Kasumi-1 (cell line): ENCODE measurements at regions not wholly inside any gene's neighbourhood (a gene's known extent, or its start where the extent isn't known, plus 50 kb on each side); places are given as distances from the start of the nearest gene placed in this dataset.
"Not testable (repeated sequence)": the region's sequence is repeated elsewhere in the genome, so short reads cannot be mapped to it uniquely, and the experiment has no call there.

ENCODE experiments used
- DNase-seq, 2 experiments: peaks; one replicate each; lab custom pipeline; 2025; lab: John Stamatoyannopoulos, UW

DNA sequence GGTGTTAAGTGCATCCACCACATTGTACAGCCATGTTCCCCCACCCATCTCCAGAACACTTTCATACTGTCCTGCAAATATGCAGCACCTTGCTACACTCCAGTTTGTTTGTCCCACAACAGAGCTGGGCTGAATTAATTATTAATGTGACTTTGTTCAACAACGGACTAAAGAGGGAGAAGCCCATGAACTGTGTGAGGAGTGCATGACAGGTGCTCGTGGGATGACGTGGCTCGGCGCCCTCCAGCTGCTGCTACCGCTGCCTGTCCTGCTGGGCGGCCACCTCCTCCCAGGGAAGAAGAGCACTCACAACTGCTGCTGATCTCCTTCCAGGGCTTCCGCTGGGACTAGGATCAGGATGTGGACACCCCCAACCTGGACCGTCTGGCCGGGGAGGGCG, 111.2 kb upstream of the DEFB108B start:
- not testable (repeated sequence) for DNase-seq

DNA sequence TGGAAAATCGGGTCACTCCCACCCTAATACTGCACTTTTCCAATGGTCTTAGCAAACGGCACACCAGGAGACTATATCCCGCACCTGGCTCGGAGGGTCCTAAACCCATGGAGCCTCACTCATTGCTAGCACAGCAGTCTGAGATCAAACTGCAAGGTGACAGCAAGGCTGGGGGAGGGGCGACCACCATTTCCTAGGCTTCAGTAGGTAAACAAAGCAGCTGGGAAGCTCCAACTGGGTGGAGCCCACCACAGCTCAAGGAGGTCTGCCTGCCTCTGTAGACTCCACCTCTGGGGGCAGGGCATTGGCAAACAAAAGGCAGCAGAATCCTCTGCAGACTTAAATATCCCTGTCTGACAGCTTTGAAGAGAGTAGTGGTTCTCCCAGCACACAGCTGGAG, 109.0 kb upstream of the DEFB108B start:
- DNase-seq, result not testable (repeated sequence)

DNA sequence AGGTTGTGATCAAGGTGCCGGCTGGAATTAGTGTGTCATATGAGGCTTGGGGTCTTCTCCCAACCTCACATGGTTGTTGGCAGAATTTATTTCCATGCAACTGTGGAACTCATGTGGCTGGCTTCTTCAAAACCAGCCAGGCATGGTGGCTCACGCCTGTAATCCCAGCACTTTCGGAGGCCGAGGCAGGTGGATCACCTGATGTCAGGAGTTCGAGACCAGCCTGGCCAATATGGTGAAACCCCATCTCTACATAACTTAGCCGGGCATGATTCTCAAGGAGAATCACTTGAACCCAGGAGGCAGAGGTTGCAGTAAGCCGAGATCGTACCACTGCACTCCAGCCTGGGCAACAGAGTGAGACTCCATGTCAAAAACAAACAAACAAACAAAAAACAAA, 102.3 kb upstream of the DEFB108B start:
- DNase-seq, result not testable (repeated sequence)

DNA sequence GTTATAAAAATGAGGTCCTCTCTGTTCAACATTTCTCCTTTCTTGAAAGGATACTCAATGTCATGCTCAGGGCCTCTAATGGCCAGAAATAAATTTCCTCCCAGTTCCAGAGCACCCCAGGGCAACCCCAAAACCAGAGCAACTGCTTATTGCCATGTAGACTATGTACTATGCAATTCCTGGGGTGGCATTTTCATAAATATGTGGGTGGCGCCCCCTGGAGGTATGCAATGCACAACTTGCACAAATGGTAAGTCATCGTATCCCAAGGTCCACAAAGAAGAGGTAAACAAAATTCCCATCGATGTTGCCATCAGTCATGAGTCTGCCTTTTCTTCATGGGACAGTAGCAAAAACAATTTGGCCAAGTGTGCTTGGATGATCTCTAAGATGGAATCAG, 98.6 kb upstream of the DEFB108B start:
- DNase-seq, result peak in 1 of 2 experiments; percentile 6

DNA sequence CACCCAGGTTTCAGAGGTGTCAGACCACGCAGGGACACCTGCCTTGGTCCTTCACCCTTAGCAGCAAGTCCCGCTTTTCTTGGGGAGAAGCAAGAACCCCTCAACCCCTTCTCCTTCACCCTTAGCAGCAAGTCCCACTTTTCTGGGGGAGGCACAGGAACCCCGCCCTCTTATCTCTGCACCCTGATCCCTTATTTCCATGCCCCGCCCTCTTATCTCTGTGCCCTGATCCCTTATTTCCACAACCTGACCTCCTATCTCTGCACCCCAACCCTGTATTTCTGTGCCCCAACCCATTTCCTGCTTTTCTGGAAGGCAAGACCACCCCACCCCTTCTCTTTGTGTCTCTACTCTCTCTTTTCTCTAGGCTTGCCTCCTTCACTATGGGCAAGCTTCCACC, 94.7 kb upstream of the DEFB108B start:
- DNase-seq, result not testable (repeated sequence)

DNA sequence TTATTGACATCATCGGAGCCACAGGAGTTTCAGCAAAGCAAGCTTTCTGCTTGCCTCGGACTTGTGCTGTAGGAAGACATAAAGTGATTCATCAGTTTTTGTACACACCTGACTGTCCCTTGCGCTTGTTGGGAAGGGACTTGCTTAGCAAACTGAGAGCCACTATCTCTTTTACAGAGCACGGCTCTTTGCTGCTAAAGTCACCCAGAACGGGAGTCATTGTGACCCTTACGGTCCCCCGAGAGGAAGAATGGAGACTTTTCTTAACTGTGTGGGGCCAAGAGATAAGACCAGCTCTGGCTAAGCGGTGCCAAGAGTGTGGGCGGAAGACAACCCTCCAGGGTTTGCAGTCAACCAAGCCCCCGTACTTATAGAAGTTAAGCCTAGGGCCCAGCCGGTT, 89.6 kb upstream of the DEFB108B start:
- DNase-seq, result not testable (repeated sequence)

DNA sequence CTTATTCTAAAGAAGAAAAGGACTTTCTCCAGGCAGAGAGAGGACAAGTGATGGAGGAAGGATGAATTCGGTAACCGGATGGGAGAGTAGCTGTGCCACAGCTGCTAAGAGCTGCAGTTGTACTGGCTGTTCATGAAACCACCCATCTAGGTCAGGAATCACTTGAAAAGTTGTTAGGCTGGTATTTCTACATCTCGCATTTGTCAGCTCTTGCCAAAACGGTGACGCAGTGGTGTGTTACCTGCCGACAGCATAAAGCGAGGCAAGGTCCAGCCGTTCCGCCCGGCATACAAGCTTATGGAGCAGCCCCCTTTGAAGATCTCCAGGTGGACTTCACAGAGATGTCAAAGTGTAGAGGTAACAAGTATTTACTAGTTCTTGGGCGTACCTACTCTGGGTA, 87.3 kb upstream of the DEFB108B start:
- not testable (repeated sequence) for DNase-seq

DNA sequence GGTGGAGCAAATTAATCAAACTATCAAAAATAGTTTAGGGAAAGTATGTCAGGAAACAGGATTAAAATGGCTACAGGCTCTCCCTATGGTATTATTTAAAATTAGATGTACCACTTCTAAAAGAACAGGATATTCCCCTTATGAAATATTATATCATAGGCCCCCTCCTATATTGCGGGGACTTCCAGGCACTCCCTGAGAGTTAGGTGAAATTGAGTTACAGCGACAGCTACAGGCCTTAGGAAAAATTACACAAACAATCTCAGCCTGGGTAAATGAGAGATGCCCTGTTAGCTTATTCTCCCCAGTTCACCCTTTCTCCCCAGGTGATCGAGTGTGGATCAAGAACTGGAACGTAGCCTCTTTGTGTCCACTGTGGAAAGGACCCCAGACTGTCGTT, 86.7 kb upstream of the DEFB108B start:
- DNase-seq, result not testable (repeated sequence)

DNA sequence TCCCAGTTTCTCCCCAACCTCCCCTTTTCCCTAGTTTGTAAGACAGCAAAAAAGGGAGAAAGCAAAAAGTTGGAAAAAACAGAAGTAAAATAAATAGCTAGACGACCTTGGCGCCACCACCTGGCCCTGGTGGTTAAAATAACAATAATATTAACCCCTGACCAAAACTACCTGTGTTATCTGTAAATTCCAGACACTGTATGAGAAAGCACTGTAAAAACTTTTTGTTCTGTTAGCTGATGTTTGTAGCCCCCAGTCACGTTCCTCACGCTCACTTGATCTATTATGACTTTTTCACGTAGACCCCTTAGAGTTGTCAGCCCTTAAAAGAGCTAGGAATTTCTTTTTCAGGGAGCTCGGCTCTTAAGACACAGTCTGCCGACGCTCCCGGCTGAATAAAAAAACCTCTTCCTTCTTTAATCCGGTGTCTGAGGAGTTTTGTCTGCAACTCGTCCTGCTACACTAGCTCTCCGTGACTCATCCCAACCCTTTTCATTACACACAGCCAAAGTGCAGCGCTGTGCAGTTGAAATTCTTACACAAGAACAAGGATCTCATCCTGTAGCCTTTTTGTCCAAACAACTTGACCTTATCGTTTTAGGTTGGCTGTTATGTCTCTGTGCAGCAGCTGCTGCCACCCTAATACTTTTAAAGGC, 83.9 kb upstream of the DEFB108B start:
- not testable (repeated sequence) for DNase-seq

DNA sequence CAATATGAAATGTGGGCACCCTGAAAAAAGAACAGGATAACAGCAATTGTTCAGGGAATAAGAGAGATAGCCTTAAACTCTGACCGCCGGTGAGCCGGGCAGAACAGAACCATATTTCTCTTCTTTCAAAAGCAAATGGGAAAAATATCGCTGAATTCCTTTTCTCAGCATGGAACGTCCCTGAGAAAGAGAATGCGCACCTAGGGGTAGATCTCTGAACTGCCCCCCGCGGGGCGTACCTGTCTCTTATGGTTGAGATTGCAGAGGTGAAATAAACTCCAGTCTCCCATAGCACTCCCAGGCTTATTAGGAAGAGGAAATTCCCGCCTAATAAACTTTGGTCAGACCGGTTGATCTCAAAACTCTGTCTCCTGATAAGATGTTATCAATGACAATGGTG, 82.1 kb upstream of the DEFB108B start:
- not testable (repeated sequence) for DNase-seq

DNA sequence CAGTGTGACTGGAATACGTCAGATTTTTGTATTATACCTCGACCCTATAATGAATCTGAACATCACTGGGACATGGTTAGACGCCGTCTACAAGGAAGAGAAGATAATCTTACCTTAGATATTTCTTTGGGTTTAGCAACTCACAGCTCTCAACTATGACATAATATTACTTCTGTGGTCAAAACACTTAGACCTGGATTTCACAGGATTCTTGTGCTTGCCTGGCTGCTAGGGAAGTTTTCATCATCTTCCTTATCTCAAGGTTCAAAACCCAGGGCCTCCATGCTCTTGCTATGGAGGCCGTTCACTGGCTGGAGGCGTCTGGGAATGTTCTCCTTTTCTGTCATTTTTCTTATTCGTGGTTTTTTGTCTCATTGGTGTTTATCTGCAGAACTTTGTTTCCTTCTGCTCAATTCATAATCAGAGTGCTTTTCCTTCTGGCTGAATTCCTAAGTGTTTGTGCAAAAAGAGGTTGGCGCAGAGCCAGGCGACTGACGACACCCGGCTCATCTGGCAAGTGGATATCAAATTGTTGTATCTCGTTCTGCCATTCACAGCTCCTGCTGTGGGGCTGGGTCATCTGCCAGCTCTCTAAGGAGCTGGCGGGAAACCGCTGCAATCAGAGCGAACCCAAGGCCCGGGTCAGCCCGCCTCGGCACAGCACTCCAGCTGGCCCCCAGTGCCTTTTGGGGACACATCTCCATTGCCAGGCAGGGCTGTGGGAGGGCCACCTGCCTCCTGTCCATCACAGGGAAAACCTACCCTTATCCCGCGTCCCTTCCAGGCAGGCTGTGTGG, 68.1 kb upstream of the DEFB108B start:
- DNase-seq, result not testable (repeated sequence)

DNA sequence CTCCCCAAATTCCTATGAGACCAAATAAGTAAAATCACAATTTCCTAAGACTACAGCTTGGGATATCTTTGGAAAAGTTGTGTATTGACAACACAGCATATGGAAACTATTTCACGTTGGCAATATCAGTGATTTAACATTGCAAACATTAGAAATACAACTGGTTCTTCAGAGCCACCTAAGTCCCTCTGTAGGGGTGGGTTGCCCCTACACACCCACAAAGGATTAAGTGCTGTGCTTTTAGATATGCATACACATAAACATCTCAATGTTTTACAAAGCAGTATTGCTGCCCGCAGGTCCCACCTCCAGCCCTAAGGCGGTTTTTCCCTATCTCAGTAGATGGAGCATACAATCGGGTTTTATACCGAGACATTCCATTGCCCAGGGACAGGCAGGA, 66.0 kb upstream of the DEFB108B start:
- DNase-seq, result not testable (repeated sequence)

DNA sequence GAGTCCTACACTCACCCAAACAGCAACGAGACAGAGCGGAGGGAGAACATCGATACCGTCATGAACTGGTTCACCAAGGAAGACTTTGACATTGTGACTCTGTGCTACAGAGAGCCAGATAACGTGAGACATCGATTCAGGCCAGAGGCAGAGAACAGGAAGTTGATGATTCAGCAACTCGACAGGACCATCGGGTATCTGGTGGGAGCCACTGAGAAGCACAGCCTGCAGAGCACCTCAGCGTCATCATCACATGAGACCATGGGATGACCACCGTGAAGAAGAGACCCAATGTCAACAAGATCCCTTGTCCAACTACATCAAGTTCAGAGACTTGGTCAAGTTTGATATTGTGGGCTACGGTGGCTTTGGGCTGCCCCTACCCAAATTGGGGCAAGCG, 60.8 kb upstream of the DEFB108B start:
- not testable (repeated sequence) for DNase-seq

DNA sequence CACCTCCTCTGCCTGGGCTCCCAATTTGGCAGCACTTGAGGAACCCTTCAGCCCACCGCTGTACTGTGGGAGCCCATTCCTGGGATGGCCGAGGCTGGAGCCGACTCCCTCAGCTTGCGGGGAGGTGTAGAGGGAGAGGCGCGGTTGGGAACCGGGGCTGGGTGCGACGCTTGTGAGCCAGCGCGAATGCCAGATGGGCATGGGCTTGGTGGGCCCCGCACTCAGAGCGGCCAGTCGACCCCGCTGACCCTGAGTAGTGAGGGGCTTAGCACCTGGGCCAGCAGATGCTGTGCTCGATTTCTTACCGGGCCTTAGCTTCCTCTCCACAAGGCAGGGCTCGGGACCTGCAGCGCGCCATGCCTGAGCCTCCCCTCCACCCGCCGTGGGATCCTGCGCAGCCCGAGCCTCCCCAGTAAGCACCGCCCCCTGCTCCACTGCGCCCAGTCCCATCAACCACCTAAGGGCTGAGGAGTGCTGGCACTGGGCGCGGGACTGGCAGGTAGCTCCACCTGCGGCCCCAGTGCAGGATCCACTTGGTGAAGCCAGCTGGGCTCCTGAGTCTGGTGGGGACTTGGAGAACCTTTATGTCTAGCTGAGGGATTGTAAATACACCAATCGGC, 58.3 kb upstream of the DEFB108B start:
- DNase-seq, result no peak

DNA sequence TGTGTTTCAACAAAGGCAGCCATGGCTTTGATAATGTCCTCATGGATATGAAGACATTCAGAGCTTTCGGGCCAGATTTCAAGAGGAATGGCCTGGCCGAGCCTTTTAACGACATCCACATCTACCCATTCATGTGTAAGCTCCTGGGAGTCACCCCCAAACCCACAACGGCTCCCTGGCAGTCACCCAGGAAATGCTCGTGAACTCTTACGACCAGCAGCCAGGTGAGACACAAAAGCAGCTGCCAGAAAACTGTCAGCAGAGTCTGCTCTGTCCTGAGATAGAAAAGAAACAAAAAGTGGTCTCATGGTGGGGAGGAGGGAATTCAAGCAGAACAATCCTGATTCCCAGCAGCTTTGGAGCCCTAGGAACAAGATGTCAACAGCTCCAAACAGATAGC, 52.9 kb upstream of the DEFB108B start:
- DNase-seq, result not testable (repeated sequence)

DNA sequence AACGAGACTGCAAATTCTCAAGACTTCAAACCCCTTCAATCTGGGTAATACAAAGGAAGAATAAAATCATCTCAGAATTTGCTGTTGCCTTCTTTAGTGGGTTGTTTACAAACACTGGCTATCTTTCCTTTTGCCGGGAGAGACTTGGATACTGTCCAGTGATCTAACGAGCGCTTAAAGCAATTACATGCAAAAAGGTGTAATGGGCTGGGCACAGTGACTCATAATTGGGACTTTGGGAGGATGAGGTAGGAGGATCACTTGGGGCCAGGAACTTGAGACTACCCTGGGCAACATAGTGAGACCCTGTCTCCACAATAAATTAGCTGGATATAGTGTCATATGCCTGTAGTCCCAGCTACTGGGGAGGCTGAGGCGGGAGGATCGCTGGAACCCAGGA, 52.2 kb upstream of the DEFB108B start:
- not testable (repeated sequence) for DNase-seq

DNA sequence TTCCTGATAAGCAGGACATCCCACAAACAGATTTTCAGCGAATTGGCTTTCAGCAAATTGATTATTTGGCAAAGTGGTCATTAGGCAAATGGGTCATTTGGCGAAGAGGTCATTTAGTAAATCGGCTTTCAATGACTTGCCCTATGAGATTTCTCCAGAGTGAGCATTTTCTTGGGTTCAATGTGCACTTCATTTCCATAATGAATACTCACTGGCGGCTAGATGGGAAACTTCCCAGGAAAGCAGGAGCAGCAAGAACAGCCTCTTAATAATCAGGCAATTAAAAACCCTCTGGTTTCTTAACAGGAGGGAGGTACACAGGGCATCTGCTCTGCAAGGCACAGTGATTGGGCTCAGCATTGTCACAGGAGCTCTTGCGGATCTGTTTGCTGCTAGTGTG, 51.5 kb upstream of the DEFB108B start:
- DNase-seq, result not testable (repeated sequence)

DNA sequence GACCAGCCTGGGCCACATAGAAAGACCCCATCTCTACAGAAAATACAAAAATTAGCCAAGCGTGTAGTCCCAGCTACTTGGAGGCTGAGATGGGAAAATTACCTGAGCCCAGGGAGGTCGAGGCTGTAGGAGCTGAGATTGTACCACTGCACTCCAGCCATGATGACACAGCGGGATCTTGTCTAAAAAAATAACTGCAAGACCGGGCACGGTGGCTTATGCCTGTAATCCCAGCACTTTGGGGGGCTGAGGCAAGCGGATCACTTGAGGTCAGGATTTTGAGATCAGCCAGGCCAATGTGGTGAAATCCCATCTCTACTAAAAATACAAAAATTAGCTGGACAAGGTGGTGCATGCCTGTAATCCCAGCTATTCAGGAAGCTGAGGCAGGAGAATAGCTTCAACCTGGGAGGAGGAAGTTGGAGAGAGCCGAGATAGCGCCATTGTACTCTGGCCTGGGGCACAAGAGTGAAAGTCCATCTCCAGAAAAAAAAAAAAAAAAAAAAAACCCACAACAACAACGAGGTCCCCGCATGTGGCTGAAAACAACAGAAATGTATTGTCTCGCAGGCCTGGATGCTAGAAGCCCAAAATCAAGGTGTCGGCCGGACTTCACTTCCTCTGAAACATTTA, 50.7 kb upstream of the DEFB108B start:
- DNase-seq, result not testable (repeated sequence)

DNA sequence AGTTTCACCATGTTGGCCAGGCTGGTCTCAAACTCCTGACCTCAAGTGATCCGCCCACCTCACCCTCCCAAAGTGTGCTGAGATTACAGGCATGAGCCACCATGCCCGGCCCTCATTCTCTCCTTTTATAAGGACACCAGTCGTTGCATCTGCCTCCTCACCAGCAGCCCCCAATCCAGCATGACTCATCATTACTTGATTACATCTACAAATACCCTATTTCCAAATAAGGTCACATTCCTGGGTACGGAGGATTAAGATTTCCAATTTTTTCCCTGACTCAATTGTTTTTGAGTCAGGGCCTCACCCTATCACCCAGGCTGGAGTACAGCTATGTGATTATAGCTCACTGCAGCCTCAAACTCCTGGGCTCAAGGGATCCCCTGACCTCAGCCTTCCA, 49.8 kb upstream of the DEFB108B start:
- DNase-seq, result not testable (repeated sequence)
